NT2/D1 (cell line): ENCODE measurements at regions not wholly inside any gene's neighbourhood (a gene's known extent, or its start where the extent isn't known, plus 50 kb on each side); places are given as distances from the start of the nearest gene placed in this dataset.

ENCODE experiments used
- SUZ12 ChIP-seq: IDR thresholded peaks from 2 replicates; pipeline ENCODE4 v1.6.1; 2011; ENCODE audit not compliant: insufficient read length, insufficient read depth; ENCODE audit errors: extremely low read depth
- YY1 ChIP-seq: IDR thresholded peaks from 2 replicates; pipeline ENCODE4 v1.6.1; 2011; ENCODE audit not compliant: insufficient read length, insufficient read depth
- ZNF274 ChIP-seq: IDR thresholded peaks from 2 replicates; pipeline ENCODE4 v1.6.1; 2011; ENCODE audit warnings: mild to moderate bottlenecking, low read depth, low read length

- TF ChIP-seq SUZ12 (no peak), YY1 (no peak), ZNF274 (no peak)
These were observed 1238.9 kb downstream of the XPNPEP1 start for GRCh38 chr10:108684431-108684830.
